GM23338 (cell line): ENCODE measurements at regions not wholly inside any gene's neighbourhood (a gene's known extent, or its start where the extent isn't known, plus 50 kb on each side); places are given as distances from the start of the nearest gene placed in this dataset.
A peak's percentile ranks its signal among the peaks of the same experiment; 100 is the strongest.

ENCODE experiments used
- ATAC-seq: fragments of 200-7000 bp; cut with Tn5 transposase; 3 replicates; pipeline ENCODE4 v1.9.1; 2020
- DNase-seq: peaks from one replicate; pipeline ENCODE4 v3.0.0-alpha.2; 2015; ENCODE audit warnings: low spot score
- H2AFZ ChIP-seq: fragments of 200-600 bp; sonication (generic); 2 replicates; pipeline ENCODE4 v1.8.0; 2016; ENCODE audit warnings: antibody characterized with exemption, mild to moderate bottlenecking, moderate library complexity
- H3F3A ChIP-seq: fragments of 200-600 bp; sonication (generic); replicated peaks from 2 replicates; pipeline ENCODE4 v1.8.0; 2017; ENCODE audit warnings: antibody characterized with exemption, mixed run types, low read depth
- H3K27ac ChIP-seq: fragments of 200-600 bp; sonication (generic); 2 replicates; pipeline ENCODE4 v1.6.1; 2016; ENCODE audit warnings: low read depth
- H3K27me3 ChIP-seq: fragments of 200-600 bp; sonication (generic); 2 replicates; pipeline ENCODE4 v1.8.0; 2016; ENCODE audit warnings: mild to moderate bottlenecking, mixed run types, moderate library complexity; ENCODE audit not compliant: insufficient read depth
- H3K36me3 ChIP-seq: fragments of 200-600 bp; sonication (generic); 2 replicates; pipeline ENCODE4 v1.8.0; 2016; ENCODE audit warnings: mild to moderate bottlenecking; ENCODE audit not compliant: insufficient read depth
- H3K4me1 ChIP-seq: fragments of 200-600 bp; sonication (generic); 2 replicates; pipeline ENCODE4 v1.8.0; 2016; ENCODE audit warnings: mild to moderate bottlenecking, moderate library complexity; ENCODE audit not compliant: insufficient read depth
- H3K4me2 ChIP-seq: fragments of 200-600 bp; sonication (generic); 2 replicates; pipeline ENCODE4 v1.7.1; 2017; ENCODE audit warnings: mixed run types
- H3K4me3 ChIP-seq: fragments of 200-600 bp; sonication (generic); 2 replicates; pipeline ENCODE4 v1.6.1; 2016; ENCODE audit warnings: mixed run types
- H3K79me2 ChIP-seq: fragments of 200-600 bp; sonication (generic); replicated peaks from 2 replicates; pipeline ENCODE4 v1.8.0; 2017; ENCODE audit warnings: mild to moderate bottlenecking; ENCODE audit not compliant: insufficient read depth
- H3K9me2 ChIP-seq: fragments of 200-600 bp; sonication (generic); 2 replicates; pipeline ENCODE4 v1.8.0; 2017; ENCODE audit not compliant: insufficient read depth
- H4K20me1 ChIP-seq: fragments of 200-600 bp; sonication (generic); replicated peaks from 2 replicates; pipeline ENCODE4 v1.8.0; 2017; ENCODE audit warnings: mild to moderate bottlenecking; ENCODE audit not compliant: insufficient read depth
- H3K27ac Mint-ChIP-seq: 2 replicates; pipeline ENCODE4 v1.8.0; 2020; ENCODE audit warnings: inconsistent platforms, mild to moderate bottlenecking, moderate library complexity, mixed read lengths
- H3K27me3 Mint-ChIP-seq: 3 replicates; pipeline ENCODE4 v1.8.0; 2022; ENCODE audit warnings: low read depth, mild to moderate bottlenecking, moderate library complexity, mixed read lengths, inconsistent platforms; ENCODE audit not compliant: insufficient read depth, poor library complexity
- H3K36me3 Mint-ChIP-seq: 3 replicates; pipeline ENCODE4 v1.8.0; 2021; ENCODE audit warnings: low read depth, mild to moderate bottlenecking, inconsistent platforms, moderate library complexity, mixed read lengths
- H3K4me1 Mint-ChIP-seq: 3 replicates; pipeline ENCODE4 v1.8.0; 2020; ENCODE audit warnings: mild to moderate bottlenecking, inconsistent platforms, mixed read lengths
- H3K4me3 Mint-ChIP-seq: 3 replicates; pipeline ENCODE4 v1.8.0; 2021; ENCODE audit warnings: moderate library complexity, mild to moderate bottlenecking, inconsistent platforms, mixed read lengths
- H3K9me3 Mint-ChIP-seq: 3 replicates; pipeline ENCODE4 v1.8.0; 2020; ENCODE audit warnings: moderate library complexity, mild to moderate bottlenecking, inconsistent platforms, mixed read lengths
- CREB1 ChIP-seq: fragments of 250-450 bp; sonication (Bioruptor Pico); IDR thresholded peaks from 2 replicates; pipeline ENCODE4 v1.5.0; 2020; ENCODE audit warnings: low read depth, mild to moderate bottlenecking, moderate library complexity
- CTCF ChIP-seq, 2 experiments: fragments of 200-600 bp in 1 of 2; sonication (generic) in 1 of 2; conservative IDR thresholded peaks; 2 replicates each; pipeline versions ENCODE4 v1.5.1 to v1.6.1; 2016 to 2017; ENCODE audit warnings: antibody characterized with exemption in 2 of 2, low read depth in 2 of 2, mild to moderate bottlenecking in 2 of 2, moderate library complexity in 1 of 2
- ETS1 ChIP-seq: IDR thresholded peaks from 2 replicates; pipeline ENCODE4 v1.6.1; 2016; ENCODE audit warnings: antibody characterized with exemption
- EZH2 ChIP-seq: fragments of 200-600 bp; sonication (generic); IDR thresholded peaks from one replicate; pipeline ENCODE4 v1.8.0; 2017; ENCODE audit warnings: antibody characterized with exemption, mild to moderate bottlenecking, low read depth; ENCODE audit not compliant: unreplicated experiment
- EZH2phosphoT487 ChIP-seq: fragments of 200-600 bp; sonication (generic); IDR thresholded peaks from one replicate; pipeline ENCODE4 v1.8.1; 2018; ENCODE audit warnings: antibody characterized with exemption; ENCODE audit not compliant: unreplicated experiment
- NANOG ChIP-seq: IDR thresholded peaks from 2 replicates; pipeline ENCODE4 v1.6.1; 2016; ENCODE audit warnings: antibody characterized with exemption, borderline replicate concordance
- POLR2AphosphoS5 ChIP-seq: IDR thresholded peaks from 2 replicates; pipeline ENCODE4 v1.6.1; 2016; ENCODE audit warnings: antibody characterized with exemption, low read depth
- REST ChIP-seq: IDR thresholded peaks from one replicate; pipeline ENCODE4 v1.6.1; 2018; ENCODE audit warnings: antibody characterized with exemption; ENCODE audit not compliant: unreplicated experiment
- ZNF114 ChIP-seq: fragments of 250-450 bp; sonication (Bioruptor Pico); IDR thresholded peaks from 2 replicates; pipeline ENCODE4 v1.5.0; 2020; ENCODE audit warnings: mild to moderate bottlenecking, moderate library complexity
- ZNF331 ChIP-seq: fragments of 250-450 bp; sonication (Bioruptor Pico); IDR thresholded peaks from 2 replicates; pipeline ENCODE4 v1.5.0; 2020; ENCODE audit warnings: low read depth, mild to moderate bottlenecking, moderate library complexity

- Mint-ChIP-seq H3K4me3 (no peak overlapping the region), H3K36me3 (no peaks in the 10 kb centered on the region), H3K27me3 (no peaks in the 10 kb centered on the region), H3K4me1 (peaks cover 3% of the 10 kb centered on the region; the same call in 2 of the 3 replicates), H3K9me3 (no peaks in the 10 kb centered on the region), H3K27ac (no peak overlapping the region)
- peaks cover 10% of the 10 kb centered on the region; the same call in 1 of the 2 replicates for H3K9me2 ChIP-seq
- H3K36me3 ChIP-seq = no peaks in the 10 kb centered on the region
- H3F3A ChIP-seq = no peaks in the 10 kb centered on the region
- H3K79me2 ChIP-seq = no peaks in the 10 kb centered on the region
- H4K20me1 ChIP-seq = no peaks in the 10 kb centered on the region
- H3K27me3 ChIP-seq = no peaks in the 10 kb centered on the region
- TF ChIP-seq ZNF114 (CRISPR knock-in tag) (no peak), CTCF (conservative IDR thresholded peaks at IDR 0.05; ENCODE audit: low read depth in 2 of 2) (no peak), REST (no peak)
- DNase-seq (no peak), ATAC-seq (no peak)
- H3K4me1 ChIP-seq = no peaks in the 10 kb centered on the region
- H3K27ac ChIP-seq = no peak overlapping the region
- no peak overlapping the region for H3K4me3 ChIP-seq
- no peak overlapping the region for H3K4me2 ChIP-seq
- no peak overlapping the region for H2AFZ ChIP-seq
Observed at GRCh38 chr4:155079871-155080270, 128.6 kb upstream of the NPY2R start.

- Histone ChIP-seq H3K27ac (no peak overlapping the region), H4K20me1 (no peaks in the 10 kb centered on the region), H3K4me3 (no peak overlapping the region), H3K9me2 (peaks cover 16% of the 10 kb centered on the region; the same call in 1 of the 2 replicates), H3K4me1 (no peaks in the 10 kb centered on the region), H2AFZ (peak overlapping the region; percentile 9; the same call in 1 of the 2 replicates), H3K36me3 (no peaks in the 10 kb centered on the region), H3K27me3 (no peaks in the 10 kb centered on the region), H3F3A (no peaks in the 10 kb centered on the region), H3K4me2 (no peak overlapping the region), H3K79me2 (no peaks in the 10 kb centered on the region)
- Mint-ChIP-seq H3K4me3 (no peak overlapping the region), H3K4me1 (peaks cover 3% of the 10 kb centered on the region; the same call in 2 of the 3 replicates), H3K27me3 (no peaks in the 10 kb centered on the region), H3K27ac (no peak overlapping the region), H3K36me3 (no peaks in the 10 kb centered on the region), H3K9me3 (no peaks in the 10 kb centered on the region)
- ATAC-seq = no peak
- no peak for DNase-seq
- TF ChIP-seq POLR2AphosphoS5 (no peak), ETS1 (no peak), ZNF114 (CRISPR knock-in tag) (no peak), EZH2 (no peak), CREB1 (CRISPR knock-in tag) (no peak), EZH2phosphoT487 (no peak), NANOG (no peak), ZNF331 (no peak)
Observed at GRCh38 chr4:155081222-155081621, 127.2 kb upstream of the NPY2R start.
